Neuron (in vitro differentiated cells): ENCODE measurements at regions not wholly inside any gene's neighbourhood (a gene's known extent, or its start where the extent isn't known, plus 50 kb on each side); places are given as distances from the start of the nearest gene placed in this dataset.
A peak's percentile ranks its signal among the peaks of the same experiment; 100 is the strongest.

Source experiments
- H2AFZ ChIP-seq: one replicate; pipeline ENCODE4 v1.6.1; 2013; ENCODE audit warnings: low read depth, mild to moderate bottlenecking, inconsistent platforms, low read length, moderate library complexity
- H3K27me3 ChIP-seq: one replicate; pipeline ENCODE4 v1.6.1; 2013; ENCODE audit warnings: low read length; ENCODE audit not compliant: insufficient read depth
- H3K36me3 ChIP-seq: one replicate; pipeline ENCODE4 v1.6.1; 2013; ENCODE audit warnings: low read length; ENCODE audit not compliant: insufficient read depth
- H3K4me1 ChIP-seq: one replicate; pipeline ENCODE4 v1.6.1; 2013; ENCODE audit warnings: low read length; ENCODE audit not compliant: insufficient read depth
- H3K4me3 ChIP-seq: 2 replicates; pipeline ENCODE4 v1.5.1; 2013; ENCODE audit warnings: mild to moderate bottlenecking, low read length, moderate library complexity
- H3K9me3 ChIP-seq: one replicate; pipeline ENCODE4 v1.6.1; 2013; ENCODE audit warnings: low read length

DNA sequence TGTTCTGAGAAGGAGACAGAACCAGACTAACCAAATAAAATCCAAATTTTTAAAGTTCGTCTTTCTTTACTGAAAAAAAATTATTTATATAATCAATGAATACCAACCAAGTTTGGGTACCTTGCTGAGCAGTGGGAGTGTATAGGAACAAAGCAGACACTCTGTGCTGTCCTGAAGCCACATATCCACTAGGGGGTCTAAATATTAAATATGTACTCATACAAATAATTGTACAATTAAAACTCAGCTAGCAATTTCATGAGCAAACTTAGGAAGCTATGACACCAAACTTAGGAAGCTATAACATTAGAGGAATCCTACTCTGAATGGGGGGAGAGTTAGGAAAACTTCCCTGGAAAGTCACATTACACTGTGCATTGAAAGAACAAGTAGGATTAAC lies 582.0 kb upstream of the EPHA5 start:
- Histone ChIP-seq H3K9me3 (no peaks in the 10 kb centered on the region), H3K27me3 (no peaks in the 10 kb centered on the region), H3K36me3 (no peaks in the 10 kb centered on the region), H2AFZ (no peak overlapping the region), H3K4me1 (no peaks in the 10 kb centered on the region), H3K4me3 (no peak overlapping the region)

DNA sequence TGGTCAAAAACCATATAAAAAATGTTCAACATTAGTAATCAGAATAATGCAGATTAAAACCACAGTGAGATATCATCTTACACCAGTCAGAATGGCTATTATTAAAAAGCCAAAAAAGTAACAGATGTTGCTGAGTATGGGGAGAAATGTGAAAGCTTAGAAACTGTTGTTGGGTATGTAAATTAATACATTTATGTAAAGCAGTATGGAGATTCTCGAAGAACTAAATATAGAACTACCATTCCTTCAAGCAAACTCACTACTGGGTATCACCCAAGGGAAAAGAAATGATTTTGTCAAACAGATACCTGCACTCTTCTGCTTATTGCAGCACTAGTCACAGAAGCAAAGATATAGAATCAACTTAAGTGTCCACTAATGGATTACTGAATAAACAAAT lies 576.4 kb upstream of the EPHA5 start:
- H2AFZ ChIP-seq: no peak overlapping the region
- H3K4me1 ChIP-seq: no peaks in the 10 kb centered on the region
- no peak overlapping the region for H3K4me3 ChIP-seq
- no peaks in the 10 kb centered on the region for H3K36me3 ChIP-seq
- H3K27me3 ChIP-seq: no peaks in the 10 kb centered on the region
- H3K9me3 ChIP-seq: no peaks in the 10 kb centered on the region

DNA sequence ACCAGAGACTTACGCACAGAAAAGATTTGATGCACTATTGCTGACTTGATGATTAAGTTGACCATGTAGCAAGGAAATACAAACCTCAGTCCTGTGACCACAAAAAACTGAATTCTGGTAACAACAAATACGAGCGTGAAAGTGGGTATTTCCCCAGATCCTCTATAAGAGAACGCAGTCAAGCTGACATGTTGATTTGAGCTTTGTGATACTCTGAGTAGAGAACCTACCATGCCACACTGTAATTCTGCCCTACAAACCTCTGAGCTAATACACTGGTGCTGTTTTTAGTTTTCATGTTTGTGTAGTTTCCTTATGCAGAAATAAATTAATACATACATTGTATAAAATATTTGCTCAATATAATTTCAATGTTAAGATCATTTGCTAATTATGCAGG lies 565.6 kb upstream of the EPHA5 start:
- H3K36me3 ChIP-seq: no peaks in the 10 kb centered on the region
- H3K4me1 ChIP-seq: no peaks in the 10 kb centered on the region
- no peaks in the 10 kb centered on the region for H3K9me3 ChIP-seq
- no peak overlapping the region for H3K4me3 ChIP-seq
- no peaks in the 10 kb centered on the region for H3K27me3 ChIP-seq
- no peak overlapping the region for H2AFZ ChIP-seq

- H3K4me1 ChIP-seq: no peaks in the 10 kb centered on the region
- H3K36me3 ChIP-seq: no peaks in the 10 kb centered on the region
- no peak overlapping the region for H2AFZ ChIP-seq
- H3K9me3 ChIP-seq: no peaks in the 10 kb centered on the region
- no peaks in the 10 kb centered on the region for H3K27me3 ChIP-seq
- no peak overlapping the region for H3K4me3 ChIP-seq
Measured at GRCh38 chr4:66229885-66230284, 559.6 kb upstream of the EPHA5 start.

DNA sequence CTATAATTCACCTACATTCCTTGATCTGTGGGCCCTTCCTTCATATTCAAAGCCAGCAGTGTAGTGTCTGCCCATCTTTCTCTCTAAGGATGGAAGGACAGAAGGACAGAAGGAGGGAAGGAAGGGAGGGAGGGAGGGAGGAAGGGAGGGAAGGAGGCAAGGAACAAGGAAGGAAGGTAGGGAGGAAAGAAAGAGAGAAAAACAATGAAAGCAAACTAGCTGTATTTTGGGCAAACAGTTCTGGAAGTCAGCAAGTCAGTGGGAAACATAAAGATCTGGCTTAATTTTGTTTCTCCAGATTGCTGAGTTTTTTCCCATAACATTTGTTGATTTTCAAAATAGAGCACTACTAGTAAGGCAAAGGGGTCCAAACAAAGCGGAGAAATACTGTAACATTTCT lies 555.2 kb upstream of the EPHA5 start:
- no peaks in the 10 kb centered on the region for H3K36me3 ChIP-seq
- no peaks in the 10 kb centered on the region for H3K4me1 ChIP-seq
- no peaks in the 10 kb centered on the region for H3K9me3 ChIP-seq
- H3K27me3 ChIP-seq: no peaks in the 10 kb centered on the region
- H2AFZ ChIP-seq: no peak overlapping the region
- no peak overlapping the region for H3K4me3 ChIP-seq

DNA sequence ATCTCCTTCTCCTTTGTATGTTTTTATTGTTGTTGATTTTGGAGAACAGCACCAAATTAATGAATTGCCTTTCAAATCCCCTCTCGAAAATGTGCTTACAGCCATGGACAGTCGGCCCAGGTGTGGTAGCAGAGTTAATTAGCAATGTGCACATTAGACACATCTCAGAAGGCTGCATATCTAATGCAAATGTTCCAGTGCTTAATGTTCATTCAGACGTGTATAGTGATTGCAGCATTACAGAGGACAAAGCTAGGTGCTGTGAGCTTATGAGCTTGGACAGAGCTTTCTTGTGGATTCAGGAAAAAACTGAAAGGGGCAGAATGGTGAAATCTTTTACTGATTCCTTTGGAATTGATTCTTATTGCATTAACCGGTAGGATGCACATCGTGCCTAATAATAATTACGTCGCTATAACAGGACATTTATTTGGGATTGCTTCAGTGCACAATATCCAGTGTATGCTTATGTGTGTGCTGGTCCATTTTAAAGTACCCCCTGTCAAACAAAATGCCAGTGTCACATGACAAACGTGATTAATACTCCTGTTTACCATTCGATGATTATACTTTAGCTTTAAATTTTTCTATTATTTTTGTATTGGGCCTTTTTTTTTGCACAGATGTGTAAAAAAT lies 552.9 kb upstream of the EPHA5 start:
- no peaks in the 10 kb centered on the region for H3K36me3 ChIP-seq
- H3K4me1 ChIP-seq: no peaks in the 10 kb centered on the region
- H3K9me3 ChIP-seq: no peaks in the 10 kb centered on the region
- peak overlapping the region; percentile 26 for H2AFZ ChIP-seq
- H3K4me3 ChIP-seq: no peak overlapping the region
- no peaks in the 10 kb centered on the region for H3K27me3 ChIP-seq

DNA sequence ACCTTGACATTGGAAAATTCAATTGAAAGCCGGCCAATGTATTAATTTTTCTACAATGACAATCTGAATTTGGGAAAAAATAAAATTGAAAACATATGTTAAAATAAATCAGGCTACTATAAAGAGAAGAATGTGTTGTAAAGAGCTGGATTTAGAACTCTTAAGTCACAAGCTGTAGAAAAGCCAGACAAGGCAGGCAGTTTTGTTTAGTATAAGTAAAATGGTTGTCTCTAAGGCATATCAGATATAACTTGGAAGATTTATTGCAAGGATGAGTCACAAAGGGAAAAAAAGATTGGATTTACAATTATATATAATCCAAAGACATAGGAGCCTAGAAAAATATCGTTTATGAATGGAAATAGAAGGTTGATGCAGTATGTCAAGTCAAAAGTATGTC lies 549.1 kb upstream of the EPHA5 start:
- Histone ChIP-seq H3K36me3 (no peaks in the 10 kb centered on the region), H3K4me1 (no peaks in the 10 kb centered on the region), H3K4me3 (no peak overlapping the region), H3K9me3 (no peaks in the 10 kb centered on the region), H3K27me3 (no peaks in the 10 kb centered on the region), H2AFZ (no peak overlapping the region)

- Histone ChIP-seq H2AFZ (no peak overlapping the region), H3K4me1 (no peaks in the 10 kb centered on the region), H3K27me3 (no peaks in the 10 kb centered on the region), H3K9me3 (no peaks in the 10 kb centered on the region), H3K4me3 (no peak overlapping the region), H3K36me3 (no peaks in the 10 kb centered on the region)
Measured at GRCh38 chr4:66216252-66216651, 546.0 kb upstream of the EPHA5 start.

DNA sequence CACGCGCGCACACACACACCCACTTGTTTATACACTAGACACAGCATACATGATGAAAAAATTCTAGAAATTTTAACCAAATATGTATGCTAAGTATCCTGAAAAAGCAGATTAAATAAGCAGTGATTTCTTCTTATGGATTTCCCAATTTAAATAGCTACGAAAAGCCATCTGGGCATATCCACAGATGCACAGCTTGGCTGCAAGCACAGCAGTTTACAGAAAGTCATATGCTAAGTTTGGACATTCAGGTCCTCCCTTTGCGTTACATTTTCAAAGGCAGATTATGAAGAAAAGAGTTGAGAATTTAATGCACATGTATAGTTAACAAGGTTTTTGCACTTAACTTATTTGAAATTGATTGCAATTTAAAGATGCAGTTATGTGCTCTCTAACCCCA lies 542.2 kb upstream of the EPHA5 start:
- H3K4me3 ChIP-seq: no peak overlapping the region
- H3K4me1 ChIP-seq: no peaks in the 10 kb centered on the region
- H3K36me3 ChIP-seq: no peaks in the 10 kb centered on the region
- no peak overlapping the region for H2AFZ ChIP-seq
- no peaks in the 10 kb centered on the region for H3K9me3 ChIP-seq
- H3K27me3 ChIP-seq: no peaks in the 10 kb centered on the region

GRCh38 chr4:66204534-66205247 lies 534.4 kb upstream of the EPHA5 start:
- H3K36me3 ChIP-seq: no peaks in the 10 kb centered on the region
- H3K9me3 ChIP-seq: no peaks in the 10 kb centered on the region
- H3K27me3 ChIP-seq: no peaks in the 10 kb centered on the region
- H2AFZ ChIP-seq: no peak overlapping the region
- H3K4me3 ChIP-seq: no peak overlapping the region
- no peaks in the 10 kb centered on the region for H3K4me1 ChIP-seq

DNA sequence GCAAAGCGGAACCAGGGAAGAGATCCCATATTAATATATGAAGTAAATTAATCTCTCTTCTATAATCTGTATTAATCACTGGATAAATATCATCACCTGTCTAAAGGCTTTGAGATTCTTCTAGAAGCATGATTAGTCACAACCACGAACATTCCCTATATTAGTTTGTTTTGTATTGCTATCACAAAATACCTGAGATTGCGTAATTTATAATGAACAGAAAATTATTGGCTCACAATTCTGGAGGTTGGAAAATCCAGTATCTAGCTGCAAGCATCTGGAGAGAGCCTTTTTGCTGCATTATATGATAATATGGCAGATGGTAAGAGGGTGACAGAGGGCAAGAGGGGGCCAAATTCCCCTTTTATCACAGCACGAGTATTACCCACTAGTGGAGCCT lies 532.6 kb upstream of the EPHA5 start:
- no peaks in the 10 kb centered on the region for H3K4me1 ChIP-seq
- no peaks in the 10 kb centered on the region for H3K27me3 ChIP-seq
- H3K36me3 ChIP-seq: no peaks in the 10 kb centered on the region
- H2AFZ ChIP-seq: no peak overlapping the region
- H3K9me3 ChIP-seq: no peaks in the 10 kb centered on the region
- no peak overlapping the region for H3K4me3 ChIP-seq

- Histone ChIP-seq H3K27me3 (no peaks in the 10 kb centered on the region), H3K4me1 (no peaks in the 10 kb centered on the region), H2AFZ (no peak overlapping the region), H3K9me3 (no peaks in the 10 kb centered on the region), H3K36me3 (no peaks in the 10 kb centered on the region), H3K4me3 (no peak overlapping the region)
Measured at GRCh38 chr4:66197451-66197850, 527.2 kb upstream of the EPHA5 start.

DNA sequence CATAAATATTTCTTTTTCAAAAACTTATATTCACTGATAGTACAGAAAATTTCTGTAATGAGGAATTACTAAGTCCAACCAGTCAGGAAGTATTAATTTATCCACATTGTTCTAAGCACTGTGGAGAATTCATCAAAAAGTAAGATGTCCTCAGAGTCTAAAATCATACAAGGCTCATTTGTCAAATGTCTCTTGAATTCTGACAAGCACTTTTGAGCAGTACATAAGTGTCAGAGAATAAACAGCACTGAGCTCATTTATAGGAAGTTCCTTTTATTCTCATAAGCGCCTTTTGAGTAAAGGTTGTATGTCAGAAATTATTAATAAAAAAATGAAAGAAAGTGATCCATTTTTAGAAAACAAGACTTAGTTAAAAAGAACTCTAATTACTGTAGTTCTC lies 523.2 kb upstream of the EPHA5 start:
- no peak overlapping the region for H3K4me3 ChIP-seq
- H3K9me3 ChIP-seq: no peaks in the 10 kb centered on the region
- H2AFZ ChIP-seq: no peak overlapping the region
- no peaks in the 10 kb centered on the region for H3K36me3 ChIP-seq
- no peaks in the 10 kb centered on the region for H3K4me1 ChIP-seq
- no peaks in the 10 kb centered on the region for H3K27me3 ChIP-seq

DNA sequence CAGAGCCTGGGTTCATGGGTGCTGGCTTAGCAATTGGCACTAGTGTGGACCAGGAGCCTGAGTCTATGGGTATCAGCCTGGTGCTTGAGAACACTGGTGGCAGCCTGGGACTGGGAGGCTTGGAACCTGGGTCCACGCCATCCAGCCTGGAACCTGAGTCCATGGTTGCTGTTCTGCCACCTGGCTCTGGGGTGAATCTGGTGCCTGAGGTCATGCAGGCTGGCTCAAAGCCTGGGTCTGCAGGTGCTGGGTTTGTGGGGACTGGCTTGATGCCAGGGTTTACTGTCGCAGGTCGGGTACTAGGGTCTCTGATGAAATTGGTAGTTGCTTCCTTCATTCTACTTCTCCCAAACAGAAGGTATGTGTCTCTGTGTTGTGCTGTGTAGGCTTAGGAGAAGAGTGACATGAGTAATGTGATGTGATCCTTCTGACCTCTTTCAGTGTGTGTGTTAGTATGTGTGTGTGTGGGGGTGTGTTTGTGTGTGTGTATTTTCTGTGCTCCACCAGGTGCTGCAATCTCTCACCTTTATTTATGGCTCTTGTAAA lies 517.0 kb upstream of the EPHA5 start:
- H3K36me3 ChIP-seq: no peaks in the 10 kb centered on the region
- H2AFZ ChIP-seq: no peak overlapping the region
- H3K27me3 ChIP-seq: no peaks in the 10 kb centered on the region
- H3K4me1 ChIP-seq: no peaks in the 10 kb centered on the region
- H3K4me3 ChIP-seq: no peak overlapping the region
- no peaks in the 10 kb centered on the region for H3K9me3 ChIP-seq
